CD1c-positive myeloid dendritic cell (primary cell): ENCODE measurements at regions not wholly inside any gene's neighbourhood (a gene's known extent, or its start where the extent isn't known, plus 50 kb on each side); places are given as distances from the start of the nearest gene placed in this dataset.

Experiments used
- DNase-seq: peaks from one replicate; pipeline ENCODE4 v3.0.0-alpha.2; 2016; ENCODE audit errors: extremely low spot score

GRCh38 chr14:96638041-96638855, 136.1 kb downstream of the PAPOLA start:
- DNase-seq, result no peak

DNA sequence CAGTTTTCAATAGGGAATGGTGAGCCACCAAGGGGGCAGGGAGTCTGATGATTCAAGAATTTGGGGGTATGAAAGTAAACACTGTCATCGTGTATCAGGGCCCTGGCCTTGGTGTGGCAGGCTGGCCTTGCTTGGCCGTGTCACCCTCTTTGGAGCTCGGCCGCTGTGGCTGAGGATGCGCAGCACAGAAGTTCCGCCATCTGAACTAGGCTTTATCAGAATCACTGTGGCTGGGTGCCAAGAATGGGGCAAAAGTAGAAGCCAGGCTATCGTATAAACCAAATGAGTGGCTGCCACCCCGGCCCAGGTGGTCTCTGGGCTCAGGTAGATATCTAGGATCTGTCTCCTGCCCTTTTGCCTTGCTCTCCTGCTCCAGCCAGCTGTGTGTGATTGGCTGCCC, 137.4 kb downstream of the PAPOLA start:
- no peak for DNase-seq

- DNase-seq, result no peak
Observed at GRCh38 chr14:96648506-96649326, 146.5 kb downstream of the PAPOLA start.

- DNase-seq, result no peak
Observed at GRCh38 chr14:96649327-96649601, 147.1 kb downstream of the PAPOLA start.

DNA sequence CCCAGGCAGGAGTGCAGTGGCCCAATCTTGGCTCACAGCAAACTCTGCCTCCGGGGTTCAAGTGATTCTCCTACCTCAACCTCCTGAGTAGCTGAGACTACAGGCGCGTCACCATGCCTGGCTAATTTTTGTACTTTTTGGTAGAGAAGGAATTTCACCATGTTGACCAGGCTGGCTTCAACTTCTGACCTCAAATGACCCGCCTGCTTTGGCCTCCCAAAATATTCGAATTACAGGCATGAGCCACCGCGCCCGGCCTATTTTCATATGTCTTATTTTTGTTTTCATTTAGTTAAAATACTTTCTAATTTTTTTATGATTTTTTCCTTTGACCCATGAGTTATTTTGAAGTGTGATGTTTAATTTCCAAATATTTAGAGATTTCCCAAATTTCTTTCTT, 143.6 kb upstream of the VRK1 start:
- DNase-seq, result no peak

GRCh38 chr14:96658611-96659010, 138.6 kb upstream of the VRK1 start:
- DNase-seq, result no peak

DNA sequence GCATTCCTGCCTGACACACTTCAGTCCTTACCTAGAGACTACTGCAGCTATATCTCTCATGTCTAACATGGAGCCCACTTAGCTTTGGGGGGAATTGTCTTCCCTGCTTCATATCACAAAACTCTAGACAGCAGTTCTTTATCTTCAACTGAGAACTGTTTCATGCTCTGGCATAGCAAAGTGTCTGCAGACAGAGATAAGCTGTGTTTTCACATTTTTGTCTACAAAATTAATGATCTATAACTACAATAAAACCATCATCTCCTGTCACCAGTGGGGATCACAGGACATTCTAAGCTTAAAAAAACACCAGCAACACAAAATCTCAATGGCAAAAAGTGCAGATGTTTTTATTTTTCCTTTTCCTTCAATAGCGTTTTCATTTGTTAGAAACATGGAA, 137.1 kb upstream of the VRK1 start:
- no peak for DNase-seq

GRCh38 chr14:96660667-96661066, 136.5 kb upstream of the VRK1 start:
- DNase-seq, result no peak

- no peak for DNase-seq
Observed at GRCh38 chr14:96661244-96661969, 135.8 kb upstream of the VRK1 start.

DNA sequence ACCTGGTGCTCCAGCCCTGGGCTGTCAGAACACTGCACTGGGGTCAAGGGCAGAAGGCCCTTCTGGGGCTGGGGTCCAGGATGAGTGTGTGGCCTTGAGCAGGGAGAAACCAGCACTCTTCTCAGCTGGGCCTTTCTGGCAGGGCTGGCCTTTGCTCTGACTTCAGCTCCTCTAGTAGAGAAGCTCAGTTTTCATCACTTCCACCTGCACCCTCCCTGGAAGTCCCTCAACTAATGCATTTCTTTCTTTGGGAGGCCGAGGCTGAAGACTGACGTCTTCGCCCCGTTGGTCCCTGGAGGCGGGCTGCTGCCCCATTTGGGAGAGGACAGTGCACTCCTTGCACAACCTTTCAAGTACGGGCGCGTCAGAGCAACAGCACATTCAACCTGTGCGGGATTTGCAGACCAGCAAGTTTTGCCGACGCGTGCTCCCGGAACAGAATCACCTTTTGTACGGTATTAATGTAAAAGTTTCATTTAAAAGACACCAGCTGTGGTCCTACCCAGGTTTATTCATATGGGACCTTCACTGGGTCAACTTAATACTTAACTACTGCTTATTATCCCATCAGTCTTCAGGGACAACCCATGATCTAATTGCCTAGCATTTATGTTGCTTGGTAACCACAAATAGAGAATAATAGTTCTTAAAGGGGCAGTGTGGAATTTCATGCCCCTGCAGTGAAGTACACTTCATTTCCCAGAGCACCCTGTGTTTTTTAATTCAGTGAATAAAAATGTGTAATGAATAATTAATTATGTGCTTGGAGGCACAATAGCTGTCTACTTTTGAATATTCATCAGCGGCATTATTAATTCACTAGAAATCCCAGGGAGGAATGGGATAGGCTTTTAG, 134.8 kb upstream of the VRK1 start:
- DNase-seq, result no peak

DNA sequence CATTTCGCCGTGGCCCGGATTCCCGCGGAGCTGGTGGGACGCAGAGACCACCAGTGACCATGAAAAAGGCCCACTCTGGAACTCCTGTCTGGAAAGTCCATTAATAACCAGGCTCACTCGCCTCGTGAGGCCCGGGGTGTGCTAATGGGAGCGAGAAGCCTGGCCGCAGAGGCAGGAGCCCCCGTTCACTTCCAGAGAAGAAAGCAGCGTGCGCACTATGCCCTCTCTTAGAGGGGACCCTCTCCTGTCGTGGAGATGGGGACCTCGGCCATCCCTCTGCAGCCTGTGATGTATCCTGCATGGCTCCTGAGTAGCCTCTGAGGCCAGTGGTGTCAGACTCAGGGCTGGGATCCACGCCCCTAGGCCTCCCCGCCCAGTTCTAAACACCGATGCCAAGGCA, 134.1 kb upstream of the VRK1 start:
- no peak for DNase-seq

DNA sequence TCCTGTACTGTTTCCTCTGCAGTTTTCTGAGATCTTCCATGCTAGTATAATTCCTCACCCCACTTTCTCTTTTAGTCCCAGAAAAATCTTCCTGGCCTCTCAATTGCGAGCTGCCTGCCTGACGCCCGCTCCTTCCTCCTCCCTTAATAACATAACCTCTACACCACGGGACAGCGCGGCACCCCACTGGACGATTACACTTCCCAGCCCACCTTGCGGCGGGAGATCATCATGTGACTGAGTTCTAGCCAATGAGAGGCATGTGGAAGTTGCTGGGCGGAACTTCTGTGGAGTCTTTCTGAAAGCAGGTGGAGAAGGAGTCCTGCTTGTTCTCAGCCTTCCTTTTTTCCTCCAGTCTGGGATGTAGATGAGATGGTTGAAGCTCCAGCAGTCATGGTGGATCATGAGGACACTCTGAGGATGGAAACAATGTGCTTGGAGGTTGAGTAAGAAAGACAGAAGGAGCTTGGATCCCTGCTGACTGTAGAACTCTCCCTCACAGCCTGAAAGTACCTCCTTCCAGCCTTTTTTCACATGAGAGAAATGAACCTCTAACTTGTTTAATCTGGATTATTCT, 133.6 kb upstream of the VRK1 start:
- DNase-seq, result no peak

DNA sequence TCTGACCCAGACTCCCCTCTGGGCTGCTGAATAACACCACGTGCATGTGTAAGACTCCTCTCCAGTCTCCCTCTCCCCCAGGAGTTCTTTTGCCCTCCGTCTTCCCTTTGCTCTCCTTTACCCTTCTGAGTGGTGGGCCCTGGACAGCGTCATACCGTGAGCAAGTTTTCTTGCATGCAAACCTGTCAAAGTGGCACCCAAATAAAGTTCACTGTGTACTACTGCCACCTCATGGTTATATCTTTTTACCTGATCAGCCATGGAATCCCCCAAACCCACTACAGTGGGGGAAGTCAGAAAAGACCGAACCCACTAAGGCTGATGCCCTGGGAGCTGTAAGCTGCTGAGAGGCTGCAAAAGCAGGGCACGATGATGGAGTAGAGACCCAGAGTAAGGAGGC, 131.1 kb upstream of the VRK1 start:
- DNase-seq, result no peak

GRCh38 chr14:96670391-96670790, 126.8 kb upstream of the VRK1 start:
- DNase-seq, result no peak

DNA sequence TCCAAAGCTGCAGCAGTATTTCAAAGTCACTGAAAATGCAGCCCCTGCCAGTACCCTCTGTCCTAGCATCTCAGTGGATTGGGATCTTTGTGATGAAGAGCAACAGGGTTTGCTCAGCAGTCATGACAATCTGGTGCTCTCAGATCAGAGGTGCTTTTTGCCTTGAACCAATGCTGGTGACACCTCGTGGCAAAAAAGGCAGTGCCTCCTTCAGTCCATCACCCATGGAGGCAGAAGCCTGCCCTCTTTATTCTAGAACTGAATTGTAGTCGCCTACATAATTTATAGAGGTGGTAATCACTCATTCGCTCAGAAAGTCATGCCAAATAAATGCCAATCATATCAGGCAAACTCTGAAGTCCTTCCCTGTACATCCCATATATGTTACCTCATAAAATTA, 126.0 kb upstream of the VRK1 start:
- no peak for DNase-seq

- no peak for DNase-seq
Observed at GRCh38 chr14:96673706-96674105, 123.5 kb upstream of the VRK1 start.

- DNase-seq, result no peak
Observed at GRCh38 chr14:96674121-96674520, 123.1 kb upstream of the VRK1 start.

DNA sequence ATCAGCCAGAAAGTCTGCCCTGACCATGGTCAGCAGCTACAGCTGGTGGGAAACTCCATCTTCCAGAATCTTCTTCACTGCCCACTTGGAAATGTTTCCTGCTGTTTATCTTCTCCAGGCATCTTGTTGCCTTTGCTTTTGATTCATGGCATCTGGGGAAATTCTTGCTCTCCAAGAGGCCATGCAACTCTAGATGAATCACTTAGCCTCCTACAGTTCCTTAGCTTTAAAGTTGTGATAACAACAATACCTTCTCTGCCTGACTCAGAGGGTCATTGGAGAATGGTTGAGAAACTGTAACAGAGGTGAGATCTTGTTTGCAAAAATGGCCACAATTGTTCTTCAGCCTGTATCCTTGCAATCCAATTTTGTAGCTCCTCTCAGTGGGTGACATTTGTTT, 121.0 kb upstream of the VRK1 start:
- no peak for DNase-seq

DNA sequence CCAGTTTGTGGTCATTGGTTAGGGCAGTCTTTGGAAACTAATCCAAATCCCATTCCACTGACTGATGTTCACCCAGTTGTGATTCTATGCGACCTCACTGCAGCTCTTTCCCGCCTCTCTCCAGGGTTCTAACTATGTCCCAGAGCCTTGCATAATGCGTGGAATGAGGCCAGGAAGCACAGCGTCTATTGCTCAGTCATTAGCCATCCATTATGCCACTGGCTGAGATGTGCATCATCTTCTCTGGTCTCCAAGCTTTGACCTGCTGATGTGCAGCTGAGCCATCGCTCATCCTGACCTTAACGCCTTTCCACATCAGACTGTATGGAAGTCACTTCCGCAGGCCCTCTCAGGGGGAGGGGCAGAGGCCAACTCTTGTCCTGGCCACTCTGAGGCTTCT, 115.4 kb upstream of the VRK1 start:
- DNase-seq, result no peak

GRCh38 chr14:96682401-96682800, 114.8 kb upstream of the VRK1 start:
- no peak for DNase-seq

- no peak for DNase-seq
Observed at GRCh38 chr14:96683562-96684289, 113.5 kb upstream of the VRK1 start.
